Panc1 (cell line): ENCODE measurements at regions not wholly inside any gene's neighbourhood (a gene's known extent, or its start where the extent isn't known, plus 50 kb on each side); places are given as distances from the start of the nearest gene placed in this dataset.

Source experiments
- ATAC-seq: fragments of 200-7000 bp; cut with Tn5 transposase; 2 replicates; pipeline ENCODE4 v1.9.1; 2020; ENCODE audit warnings: mild to moderate bottlenecking, moderate library complexity
- BruUV-seq: library from RNA; stranded (reverse); fragments of 400-500 nt; replicated peaks from 2 replicates; lab custom pipeline; 2021; lab: Mats Ljungman, UMichigan
- CTCF ChIA-PET: fragments of 300-600 bp; sonication (Branson Sonifier 250); formaldehyde crosslinking; loops from one replicate; lab custom pipeline; 2022; ENCODE audit warnings: antibody characterized with exemption; lab: Charles Lee
- POLR2A ChIA-PET: fragments of 300-600 bp; sonication (Branson Sonifier 250); formaldehyde crosslinking; loops from one replicate; lab custom pipeline; 2022; ENCODE audit warnings: antibody characterized with exemption; lab: Charles Lee
- DNase-seq: peaks from one replicate; pipeline ENCODE4 v3.0.0-alpha.2; 2010; ENCODE audit warnings: low read depth, low spot score
- H3K27ac ChIP-seq: 2 replicates; pipeline ENCODE4 v1.5.1; 2011; ENCODE audit warnings: mild to moderate bottlenecking, low read length, inconsistent platforms
- H3K27me3 ChIP-seq: fragments of 200-500 bp; sonication (Bioruptor generic); 2 replicates; pipeline ENCODE4 v1.6.0; 2014; ENCODE audit warnings: low read length, inconsistent platforms; ENCODE audit not compliant: control insufficient read depth, insufficient read depth
- H3K36me3 ChIP-seq: fragments of 200-500 bp; sonication (Bioruptor generic); 2 replicates; pipeline ENCODE4 v1.5.1; 2014; ENCODE audit warnings: inconsistent platforms, mild to moderate bottlenecking, low read length, moderate library complexity; ENCODE audit not compliant: control insufficient read depth, insufficient read depth
- H3K4me1 ChIP-seq: 2 replicates; pipeline ENCODE4 v1.5.1; 2011; ENCODE audit warnings: inconsistent platforms, mild to moderate bottlenecking, low read length, moderate library complexity; ENCODE audit not compliant: control insufficient read depth, insufficient read depth
- H3K4me3 ChIP-seq, 2 experiments: 2 replicates each; pipeline ENCODE4 v1.5.1; 2011 to 2012; ENCODE audit warnings: low read depth in 2 of 2, low read length in 2 of 2, mild to moderate bottlenecking in 2 of 2, inconsistent platforms in 1 of 2, moderate library complexity in 1 of 2
- H3K9me3 ChIP-seq: fragments of 200-500 bp; sonication (Bioruptor generic); 2 replicates; pipeline ENCODE4 v1.5.1; 2014; ENCODE audit warnings: low read depth, mild to moderate bottlenecking, inconsistent platforms, low read length, moderate library complexity; ENCODE audit not compliant: control insufficient read depth, insufficient read depth
- POLR2AphosphoS5 ChIP-seq: IDR thresholded peaks from 2 replicates; pipeline ENCODE4 v1.6.1; 2012; ENCODE audit warnings: mild to moderate bottlenecking, low read depth, low read length, moderate library complexity
- SIN3A ChIP-seq: IDR thresholded peaks from 2 replicates; pipeline ENCODE4 v1.6.1; 2012; ENCODE audit warnings: low read depth, mild to moderate bottlenecking, low read length, moderate library complexity, borderline replicate concordance; ENCODE audit not compliant: insufficient read depth
- TCF7L2 ChIP-seq: IDR thresholded peaks from 2 replicates; pipeline ENCODE4 v1.6.1; 2011; ENCODE audit warnings: mild to moderate bottlenecking, low read depth, low read length, inconsistent platforms
- in situ Hi-C: cut with HindIII; loops from 2 replicates; pipeline ENCODE4 v1.10.0; 2016; ENCODE audit warnings: low sequenced_read_pairs, low pct_unique_long_range_greater_than_20kb
- intact Hi-C: fragments of 100-400 bp; cut with micrococcal nuclease; formaldehyde crosslinking; loops from one replicate; pipeline ENCODE4 v1.10.0; 2022; ENCODE audit not compliant: unreplicated experiment
- TF ChIP-seq, protein P1 (sequence below), 2 experiments: IDR thresholded peaks; 2 replicates each; pipeline ENCODE4 v1.6.1; 2011 to 2012; ENCODE audit warnings: low read depth in 2 of 2, control low read depth in 1 of 2, low read length in 1 of 2, mild to moderate bottlenecking in 1 of 2, moderate library complexity in 1 of 2; ENCODE audit not compliant: insufficient read depth in 1 of 2
- TF ChIP-seq, protein P2 (sequence below): fragments of 450-650 bp; IDR thresholded peaks from 2 replicates; pipeline ENCODE4 v1.5.1; 2017; ENCODE audit warnings: mild to moderate bottlenecking

DNA sequence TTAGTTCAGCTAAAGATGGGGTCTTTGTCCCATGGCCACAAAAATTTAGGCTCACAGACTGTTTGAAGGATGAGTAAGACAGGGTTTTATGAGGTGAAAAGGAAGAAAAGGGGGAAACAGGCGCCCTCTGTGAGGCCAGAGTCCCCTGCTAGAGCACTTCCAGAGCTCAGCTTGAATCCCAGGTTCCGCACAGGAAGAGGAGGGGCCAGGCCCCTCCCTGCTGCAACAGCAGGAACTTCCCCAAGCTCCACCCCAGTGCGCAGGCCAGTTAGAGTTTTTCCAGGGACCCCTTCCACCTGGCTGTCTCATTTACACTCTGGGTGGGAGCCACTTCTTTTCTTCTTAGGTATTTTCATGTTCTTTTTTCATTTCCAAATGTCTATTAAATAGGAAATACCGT is 480.8 kb downstream of the PSAT1 start:
- Histone ChIP-seq H3K27ac (no peak overlapping the region), H3K9me3 (no peaks in the 10 kb centered on the region), H3K27me3 (no peaks in the 10 kb centered on the region), H3K36me3 (no peaks in the 10 kb centered on the region), H3K4me1 (no peaks in the 10 kb centered on the region), H3K4me3 (no peak overlapping the region)
- no TSS peak for BruUV-seq
- in situ Hi-C loops, result no loop called here
- intact Hi-C loops, result no loop called here
- CTCF ChIA-PET, result no interaction called here
- DNase-seq (no peak), ATAC-seq (no peak)
- POLR2A ChIA-PET, result no interaction called here
- TF ChIP-seq, protein P1, sequence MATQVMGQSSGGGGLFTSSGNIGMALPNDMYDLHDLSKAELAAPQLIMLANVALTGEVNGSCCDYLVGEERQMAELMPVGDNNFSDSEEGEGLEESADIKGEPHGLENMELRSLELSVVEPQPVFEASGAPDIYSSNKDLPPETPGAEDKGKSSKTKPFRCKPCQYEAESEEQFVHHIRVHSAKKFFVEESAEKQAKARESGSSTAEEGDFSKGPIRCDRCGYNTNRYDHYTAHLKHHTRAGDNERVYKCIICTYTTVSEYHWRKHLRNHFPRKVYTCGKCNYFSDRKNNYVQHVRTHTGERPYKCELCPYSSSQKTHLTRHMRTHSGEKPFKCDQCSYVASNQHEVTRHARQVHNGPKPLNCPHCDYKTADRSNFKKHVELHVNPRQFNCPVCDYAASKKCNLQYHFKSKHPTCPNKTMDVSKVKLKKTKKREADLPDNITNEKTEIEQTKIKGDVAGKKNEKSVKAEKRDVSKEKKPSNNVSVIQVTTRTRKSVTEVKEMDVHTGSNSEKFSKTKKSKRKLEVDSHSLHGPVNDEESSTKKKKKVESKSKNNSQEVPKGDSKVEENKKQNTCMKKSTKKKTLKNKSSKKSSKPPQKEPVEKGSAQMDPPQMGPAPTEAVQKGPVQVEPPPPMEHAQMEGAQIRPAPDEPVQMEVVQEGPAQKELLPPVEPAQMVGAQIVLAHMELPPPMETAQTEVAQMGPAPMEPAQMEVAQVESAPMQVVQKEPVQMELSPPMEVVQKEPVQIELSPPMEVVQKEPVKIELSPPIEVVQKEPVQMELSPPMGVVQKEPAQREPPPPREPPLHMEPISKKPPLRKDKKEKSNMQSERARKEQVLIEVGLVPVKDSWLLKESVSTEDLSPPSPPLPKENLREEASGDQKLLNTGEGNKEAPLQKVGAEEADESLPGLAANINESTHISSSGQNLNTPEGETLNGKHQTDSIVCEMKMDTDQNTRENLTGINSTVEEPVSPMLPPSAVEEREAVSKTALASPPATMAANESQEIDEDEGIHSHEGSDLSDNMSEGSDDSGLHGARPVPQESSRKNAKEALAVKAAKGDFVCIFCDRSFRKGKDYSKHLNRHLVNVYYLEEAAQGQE (IDR thresholded peaks at IDR 0.05; ENCODE audit: insufficient read depth in 1 of 2, low read depth in 2 of 2, low read length in 1 of 2), result no peak
- TF ChIP-seq SIN3A (no peak), POLR2AphosphoS5 (no peak), TCF7L2 (no peak)
- TF ChIP-seq, protein P2, sequence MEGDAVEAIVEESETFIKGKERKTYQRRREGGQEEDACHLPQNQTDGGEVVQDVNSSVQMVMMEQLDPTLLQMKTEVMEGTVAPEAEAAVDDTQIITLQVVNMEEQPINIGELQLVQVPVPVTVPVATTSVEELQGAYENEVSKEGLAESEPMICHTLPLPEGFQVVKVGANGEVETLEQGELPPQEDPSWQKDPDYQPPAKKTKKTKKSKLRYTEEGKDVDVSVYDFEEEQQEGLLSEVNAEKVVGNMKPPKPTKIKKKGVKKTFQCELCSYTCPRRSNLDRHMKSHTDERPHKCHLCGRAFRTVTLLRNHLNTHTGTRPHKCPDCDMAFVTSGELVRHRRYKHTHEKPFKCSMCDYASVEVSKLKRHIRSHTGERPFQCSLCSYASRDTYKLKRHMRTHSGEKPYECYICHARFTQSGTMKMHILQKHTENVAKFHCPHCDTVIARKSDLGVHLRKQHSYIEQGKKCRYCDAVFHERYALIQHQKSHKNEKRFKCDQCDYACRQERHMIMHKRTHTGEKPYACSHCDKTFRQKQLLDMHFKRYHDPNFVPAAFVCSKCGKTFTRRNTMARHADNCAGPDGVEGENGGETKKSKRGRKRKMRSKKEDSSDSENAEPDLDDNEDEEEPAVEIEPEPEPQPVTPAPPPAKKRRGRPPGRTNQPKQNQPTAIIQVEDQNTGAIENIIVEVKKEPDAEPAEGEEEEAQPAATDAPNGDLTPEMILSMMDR, result no peak

- ChIA-PET CTCF (no interaction called here), POLR2A (no interaction called here)
- Histone ChIP-seq H3K4me1 (no peaks in the 10 kb centered on the region), H3K27me3 (no peaks in the 10 kb centered on the region), H3K27ac (no peak overlapping the region), H3K36me3 (no peaks in the 10 kb centered on the region), H3K4me3 (no peak overlapping the region), H3K9me3 (no peaks in the 10 kb centered on the region)
- in situ Hi-C loops, result no loop called here
- ATAC-seq, result no peak
- BruUV-seq, result no TSS peak
- no peak for DNase-seq
- TF ChIP-seq SIN3A, result no peak
- TF ChIP-seq, protein P2, result no peak
- no peak for TF ChIP-seq POLR2AphosphoS5
- TF ChIP-seq, protein P1 (IDR thresholded peaks at IDR 0.05; ENCODE audit: insufficient read depth in 1 of 2, low read depth in 2 of 2, low read length in 1 of 2), result no peak
- no peak for TF ChIP-seq TCF7L2
- intact Hi-C loops, result no loop called here
Observed at GRCh38 chr9:78778318-78778717, 481.4 kb downstream of the PSAT1 start.
